ENCODE measurements at regions not wholly inside any gene's neighbourhood (a gene's known extent, or its start where the extent isn't known, plus 50 kb on each side); places are given as distances from the start of the nearest gene placed in this dataset.

DNA sequence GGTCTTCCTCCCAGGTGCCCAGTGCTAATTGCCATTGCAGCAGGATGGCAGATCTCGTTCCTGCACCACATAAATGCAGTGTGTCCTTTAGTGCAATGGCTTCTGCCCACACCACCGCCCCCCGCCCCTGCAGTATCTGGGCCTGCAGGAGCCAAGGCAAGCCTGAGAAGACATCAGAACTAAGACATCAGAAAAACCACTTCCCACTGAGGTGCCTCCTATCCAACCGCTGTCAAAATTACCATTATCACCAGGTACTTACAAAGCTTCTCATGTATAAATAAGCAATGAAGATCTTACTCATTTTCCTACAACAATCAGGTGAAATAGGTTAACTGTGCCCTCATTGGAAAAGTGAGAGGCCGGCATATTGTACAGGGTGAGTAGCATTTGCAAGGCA is 228.8 kb downstream of the FBXO15 start:
- TF ChIP-seq CSRNP3 (CRISPR knock-in tag; IDR thresholded peaks at IDR 0.05) (no peak), TOX (CRISPR knock-in tag; IDR thresholded peaks at IDR 0.05; ENCODE audit: borderline replicate concordance) (no peak), RARB (CRISPR knock-in tag; IDR thresholded peaks at IDR 0.05) (no peak), ARNTL (CRISPR knock-in tag; IDR thresholded peaks at IDR 0.05; ENCODE audit: borderline replicate concordance, low read depth) (no peak), ISL1 (CRISPR knock-in tag; IDR thresholded peaks at IDR 0.05) (no peak), SNAI2 (CRISPR knock-in tag; IDR thresholded peaks at IDR 0.05) (no peak), CSDC2 (CRISPR knock-in tag; IDR thresholded peaks at IDR 0.05) (no peak), TSHZ2 (CRISPR knock-in tag; IDR thresholded peaks at IDR 0.05) (no peak), PPARA (CRISPR knock-in tag; IDR thresholded peaks at IDR 0.05; ENCODE audit: borderline replicate concordance) (no peak)
- TF ChIP-seq, protein P1, sequence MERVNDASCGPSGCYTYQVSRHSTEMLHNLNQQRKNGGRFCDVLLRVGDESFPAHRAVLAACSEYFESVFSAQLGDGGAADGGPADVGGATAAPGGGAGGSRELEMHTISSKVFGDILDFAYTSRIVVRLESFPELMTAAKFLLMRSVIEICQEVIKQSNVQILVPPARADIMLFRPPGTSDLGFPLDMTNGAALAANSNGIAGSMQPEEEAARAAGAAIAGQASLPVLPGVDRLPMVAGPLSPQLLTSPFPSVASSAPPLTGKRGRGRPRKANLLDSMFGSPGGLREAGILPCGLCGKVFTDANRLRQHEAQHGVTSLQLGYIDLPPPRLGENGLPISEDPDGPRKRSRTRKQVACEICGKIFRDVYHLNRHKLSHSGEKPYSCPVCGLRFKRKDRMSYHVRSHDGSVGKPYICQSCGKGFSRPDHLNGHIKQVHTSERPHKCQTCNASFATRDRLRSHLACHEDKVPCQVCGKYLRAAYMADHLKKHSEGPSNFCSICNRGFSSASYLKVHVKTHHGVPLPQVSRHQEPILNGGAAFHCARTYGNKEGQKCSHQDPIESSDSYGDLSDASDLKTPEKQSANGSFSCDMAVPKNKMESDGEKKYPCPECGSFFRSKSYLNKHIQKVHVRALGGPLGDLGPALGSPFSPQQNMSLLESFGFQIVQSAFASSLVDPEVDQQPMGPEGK (CRISPR knock-in tag; IDR thresholded peaks at IDR 0.05; ENCODE audit: borderline replicate concordance): no peak
- TF ChIP-seq, protein P2, sequence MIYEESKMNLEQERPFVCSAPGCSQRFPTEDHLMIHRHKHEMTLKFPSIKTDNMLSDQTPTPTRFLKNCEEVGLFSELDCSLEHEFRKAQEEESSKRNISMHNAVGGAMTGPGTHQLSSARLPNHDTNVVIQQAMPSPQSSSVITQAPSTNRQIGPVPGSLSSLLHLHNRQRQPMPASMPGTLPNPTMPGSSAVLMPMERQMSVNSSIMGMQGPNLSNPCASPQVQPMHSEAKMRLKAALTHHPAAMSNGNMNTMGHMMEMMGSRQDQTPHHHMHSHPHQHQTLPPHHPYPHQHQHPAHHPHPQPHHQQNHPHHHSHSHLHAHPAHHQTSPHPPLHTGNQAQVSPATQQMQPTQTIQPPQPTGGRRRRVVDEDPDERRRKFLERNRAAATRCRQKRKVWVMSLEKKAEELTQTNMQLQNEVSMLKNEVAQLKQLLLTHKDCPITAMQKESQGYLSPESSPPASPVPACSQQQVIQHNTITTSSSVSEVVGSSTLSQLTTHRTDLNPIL (CRISPR knock-in tag; IDR thresholded peaks at IDR 0.05; ENCODE audit: low read depth): no peak
